ENCODE measurements at regions not wholly inside any gene's neighbourhood (a gene's known extent, or its start where the extent isn't known, plus 50 kb on each side); places are given as distances from the start of the nearest gene placed in this dataset.

DNA sequence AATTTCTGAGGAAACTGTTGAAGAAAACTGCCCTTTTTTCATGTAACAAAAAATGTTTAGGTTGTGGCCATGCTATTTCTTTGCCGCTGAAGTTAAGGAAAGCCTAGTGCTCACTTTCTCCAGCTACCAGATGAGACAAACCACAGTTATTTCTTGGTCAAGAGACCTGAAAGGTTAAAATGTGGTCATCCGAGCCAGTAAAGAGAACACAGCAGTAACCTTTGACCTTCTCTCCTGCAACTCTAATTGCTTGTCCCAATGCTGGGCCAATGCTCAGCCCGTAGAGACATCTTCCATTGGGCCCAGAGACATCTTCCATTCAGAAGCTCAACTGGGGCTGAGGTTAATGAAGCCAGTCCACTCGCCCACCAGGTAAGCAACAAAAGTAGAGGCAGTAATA, 109.8 kb upstream of the CPSF6 start:
- intact Hi-C loops (cut with DNase I): no loop called here
- DNase-seq (ENCODE audit: low spot score in 2 of 2): no peak
- no peaks in the 10 kb centered on the region for H3K4me1 ChIP-seq

DNA sequence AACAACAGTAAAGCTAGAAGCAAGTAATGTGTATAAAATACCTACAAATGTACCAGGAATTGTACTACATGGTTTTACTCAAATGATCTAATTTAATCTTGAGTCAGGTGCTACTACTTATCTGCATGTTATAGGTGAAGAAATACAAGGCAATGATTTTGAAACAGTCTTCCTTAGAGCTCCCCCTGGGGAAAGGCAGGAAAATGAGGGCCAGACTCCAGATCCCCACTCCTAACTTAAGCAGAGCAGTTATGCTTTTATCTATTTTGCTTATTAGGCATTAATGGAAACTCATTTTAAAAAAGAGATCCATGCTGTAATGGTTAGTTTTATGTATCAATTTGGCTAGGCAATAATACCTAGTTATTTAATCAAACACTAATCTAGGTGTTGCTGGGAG, 109.3 kb upstream of the CPSF6 start:
- H3K4me3 ChIP-seq: no peak overlapping the region
- intact Hi-C loops (cut with DNase I): no loop called here

More for the DNA sequence above, 109.8 kb upstream of the CPSF6 start:
- Histone ChIP-seq H3K27me3 (no peaks in the 10 kb centered on the region), H3K4me3 (no peak overlapping the region), H3K9me3 (no peaks in the 10 kb centered on the region), H3K36me3 (no peaks in the 10 kb centered on the region), H3K27ac (no peak overlapping the region)
- TF ChIP-seq, protein P1, sequence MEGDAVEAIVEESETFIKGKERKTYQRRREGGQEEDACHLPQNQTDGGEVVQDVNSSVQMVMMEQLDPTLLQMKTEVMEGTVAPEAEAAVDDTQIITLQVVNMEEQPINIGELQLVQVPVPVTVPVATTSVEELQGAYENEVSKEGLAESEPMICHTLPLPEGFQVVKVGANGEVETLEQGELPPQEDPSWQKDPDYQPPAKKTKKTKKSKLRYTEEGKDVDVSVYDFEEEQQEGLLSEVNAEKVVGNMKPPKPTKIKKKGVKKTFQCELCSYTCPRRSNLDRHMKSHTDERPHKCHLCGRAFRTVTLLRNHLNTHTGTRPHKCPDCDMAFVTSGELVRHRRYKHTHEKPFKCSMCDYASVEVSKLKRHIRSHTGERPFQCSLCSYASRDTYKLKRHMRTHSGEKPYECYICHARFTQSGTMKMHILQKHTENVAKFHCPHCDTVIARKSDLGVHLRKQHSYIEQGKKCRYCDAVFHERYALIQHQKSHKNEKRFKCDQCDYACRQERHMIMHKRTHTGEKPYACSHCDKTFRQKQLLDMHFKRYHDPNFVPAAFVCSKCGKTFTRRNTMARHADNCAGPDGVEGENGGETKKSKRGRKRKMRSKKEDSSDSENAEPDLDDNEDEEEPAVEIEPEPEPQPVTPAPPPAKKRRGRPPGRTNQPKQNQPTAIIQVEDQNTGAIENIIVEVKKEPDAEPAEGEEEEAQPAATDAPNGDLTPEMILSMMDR (IDR thresholded peaks at IDR 0.05): no peak

DNA sequence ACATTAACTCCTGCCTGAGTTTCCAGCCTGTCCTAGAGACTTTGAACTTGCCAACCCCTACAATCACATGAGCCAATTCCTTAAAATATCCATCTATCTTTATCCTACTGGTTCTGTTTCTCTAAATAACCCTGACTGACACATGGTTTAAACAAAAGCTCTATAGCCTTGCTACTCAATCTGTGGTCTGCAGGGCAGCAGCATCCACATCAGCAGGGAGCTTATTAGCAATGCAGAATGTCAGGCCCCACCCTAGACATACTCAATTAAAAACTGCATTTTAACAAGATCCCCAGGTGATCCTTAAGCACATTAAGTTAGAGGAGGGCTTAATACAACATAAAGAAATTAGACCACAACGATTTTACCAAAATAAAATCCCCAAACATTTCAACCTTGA, 108.3 kb upstream of the CPSF6 start:
- Histone ChIP-seq H3K4me1 (no peaks in the 10 kb centered on the region), H3K27ac (no peak overlapping the region), H3K9me3 (no peaks in the 10 kb centered on the region), H3K36me3 (no peaks in the 10 kb centered on the region), H3K4me3 (no peak overlapping the region), H3K27me3 (no peaks in the 10 kb centered on the region)
- TF ChIP-seq, protein P1 (IDR thresholded peaks at IDR 0.05): no peak
- intact Hi-C loops (cut with DNase I): no loop called here
- DNase-seq (ENCODE audit: low spot score in 2 of 2): no peak

More for the DNA sequence above, 109.3 kb upstream of the CPSF6 start:
- no peak for DNase-seq (ENCODE audit: low spot score in 2 of 2)
- no peaks in the 10 kb centered on the region for H3K27me3 ChIP-seq
- no peak overlapping the region for H3K27ac ChIP-seq
- H3K9me3 ChIP-seq: no peaks in the 10 kb centered on the region
- TF ChIP-seq, protein P1 (IDR thresholded peaks at IDR 0.05): no peak
- no peaks in the 10 kb centered on the region for H3K4me1 ChIP-seq
- H3K36me3 ChIP-seq: no peaks in the 10 kb centered on the region

DNA sequence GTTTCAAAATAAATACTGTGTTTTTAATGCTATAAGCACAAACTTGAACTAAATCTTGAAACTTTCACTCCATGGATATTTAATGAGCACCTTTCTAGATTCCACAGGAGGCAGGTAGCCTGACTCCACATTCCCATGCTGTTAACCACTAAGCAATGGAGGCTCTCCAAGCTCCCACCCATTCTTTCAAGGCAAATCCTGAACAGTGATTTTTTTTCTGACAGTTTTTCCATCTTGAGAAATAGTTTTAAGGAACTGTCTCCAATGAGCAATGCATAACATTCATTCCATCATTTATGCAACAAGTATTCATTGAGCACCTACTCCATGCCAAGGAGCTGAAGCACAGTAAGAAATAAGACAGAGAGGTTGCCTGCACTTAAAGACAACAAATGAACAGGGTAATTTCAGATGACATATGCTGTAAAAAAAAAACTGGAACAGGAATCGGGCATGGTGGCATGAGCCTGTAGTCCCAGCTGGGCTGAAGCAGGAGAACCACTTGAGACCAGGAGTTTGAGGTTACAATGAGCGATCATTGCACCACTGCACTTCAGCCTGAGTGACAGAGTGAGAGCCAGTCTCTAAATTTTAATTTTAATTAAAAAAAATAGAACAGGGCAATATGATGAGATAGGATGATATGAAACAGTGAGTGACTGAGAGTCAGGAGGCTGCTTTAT, 102.3 kb upstream of the CPSF6 start:
- H3K9me3 ChIP-seq: peaks cover 0 to 14% of the 10 kb centered on the region in 2 donors
- DNase-seq (ENCODE audit: low spot score in 2 of 2): no peak
- TF ChIP-seq, protein P1 (IDR thresholded peaks at IDR 0.05): no peak
- H3K27ac ChIP-seq: no peak overlapping the region
- intact Hi-C loops (cut with DNase I): no loop called here
- no peak overlapping the region for H3K4me3 ChIP-seq
- H3K36me3 ChIP-seq: no peaks in the 10 kb centered on the region
- no peaks in the 10 kb centered on the region for H3K4me1 ChIP-seq
- no peaks in the 10 kb centered on the region for H3K27me3 ChIP-seq

DNA sequence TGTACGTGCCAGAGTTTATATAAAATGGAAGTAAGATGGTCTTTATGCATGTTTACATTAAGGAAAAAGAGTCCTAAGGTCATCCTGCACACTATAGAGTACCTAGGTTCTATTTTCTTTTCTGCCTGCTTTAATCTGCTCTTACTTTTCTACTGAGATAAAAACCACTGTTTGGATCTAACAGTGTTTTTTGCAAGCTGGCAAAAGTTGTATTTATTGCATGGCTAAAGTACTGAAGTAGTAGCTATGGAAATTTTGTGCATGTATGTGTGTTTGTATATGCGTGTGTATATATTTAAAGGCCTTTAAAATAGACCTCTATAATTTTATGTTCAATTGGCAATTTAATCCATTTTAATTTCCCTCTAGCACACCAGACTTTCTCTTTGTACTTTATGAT, 98.3 kb upstream of the CPSF6 start:
- Histone ChIP-seq H3K27ac (no peak overlapping the region), H3K9me3 (peaks cover 0 to 14% of the 10 kb centered on the region in 2 donors), H3K36me3 (no peaks in the 10 kb centered on the region), H3K27me3 (no peaks in the 10 kb centered on the region), H3K4me1 (no peaks in the 10 kb centered on the region), H3K4me3 (no peak overlapping the region)
- TF ChIP-seq, protein P1 (IDR thresholded peaks at IDR 0.05): no peak
- no peak for DNase-seq (ENCODE audit: low spot score in 2 of 2)
- intact Hi-C loops (cut with DNase I): no loop called here

DNA sequence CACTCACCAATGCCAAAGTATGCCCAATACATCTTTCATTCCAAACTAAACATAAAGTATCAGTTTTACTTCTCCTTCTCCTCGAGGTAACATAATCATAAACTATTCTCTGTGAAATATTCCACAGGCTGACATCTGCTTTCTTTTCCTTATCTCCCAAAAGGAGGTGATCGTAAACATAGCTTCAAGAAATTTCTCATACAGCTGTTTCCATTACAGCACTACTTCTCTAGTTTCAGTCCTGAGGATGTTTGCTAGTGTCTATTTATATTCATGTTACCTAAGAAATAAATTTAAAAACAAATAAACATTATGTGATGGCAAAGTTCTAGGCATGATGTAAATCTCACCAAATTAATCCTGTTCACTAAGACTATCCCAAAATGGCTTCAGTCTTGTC, 90.1 kb upstream of the CPSF6 start:
- no peaks in the 10 kb centered on the region for H3K4me1 ChIP-seq
- H3K36me3 ChIP-seq: no peaks in the 10 kb centered on the region
- TF ChIP-seq, protein P1 (IDR thresholded peaks at IDR 0.05): no peak
- no peaks in the 10 kb centered on the region for H3K27me3 ChIP-seq
- no peak overlapping the region for H3K4me3 ChIP-seq
- no peak for DNase-seq (ENCODE audit: low spot score in 2 of 2)
- intact Hi-C loops (cut with DNase I): no loop called here
- no peaks in the 10 kb centered on the region for H3K9me3 ChIP-seq
- H3K27ac ChIP-seq: no peak overlapping the region

Measured in ascending aorta (tissue), 2 donors.